Fibroblast of skin of abdomen (primary cell): ENCODE measurements at regions not wholly inside any gene's neighbourhood (a gene's known extent, or its start where the extent isn't known, plus 50 kb on each side); places are given as distances from the start of the nearest gene placed in this dataset.

Source experiments
- DNase-seq: peaks from one replicate; pipeline ENCODE4 v3.0.0-alpha.2; 2013

- DNase-seq: peak; percentile 69
Measured at GRCh38 chr14:32254952-32255679, 52.0 kb upstream of the RNU6-8 start.

GRCh38 chr14:32255789-32256188 lies 52.7 kb upstream of the RNU6-8 start:
- no peak for DNase-seq

- peak; percentile 22 for DNase-seq
Measured at GRCh38 chr14:32256576-32256975, 53.5 kb upstream of the RNU6-8 start.

- no peak for DNase-seq
Measured at GRCh38 chr14:32258336-32258993, 55.4 kb upstream of the RNU6-8 start.

GRCh38 chr14:32259368-32260013 lies 56.4 kb upstream of the RNU6-8 start:
- peak; percentile 51 for DNase-seq

GRCh38 chr14:32263939-32264567 lies 61.0 kb upstream of the RNU6-8 start:
- no peak for DNase-seq

GRCh38 chr14:32265584-32265983 lies 62.5 kb upstream of the RNU6-8 start:
- no peak for DNase-seq

- DNase-seq: no peak
Measured at GRCh38 chr14:32277998-32278397, 51.1 kb upstream of the AKAP6 start.
